ENCODE measurements at regions not wholly inside any gene's neighbourhood (a gene's known extent, or its start where the extent isn't known, plus 50 kb on each side); places are given as distances from the start of the nearest gene placed in this dataset.
"Not testable (repeated sequence)": the region's sequence is repeated elsewhere in the genome, so short reads cannot be mapped to it uniquely, and the experiment has no call there.

DNA sequence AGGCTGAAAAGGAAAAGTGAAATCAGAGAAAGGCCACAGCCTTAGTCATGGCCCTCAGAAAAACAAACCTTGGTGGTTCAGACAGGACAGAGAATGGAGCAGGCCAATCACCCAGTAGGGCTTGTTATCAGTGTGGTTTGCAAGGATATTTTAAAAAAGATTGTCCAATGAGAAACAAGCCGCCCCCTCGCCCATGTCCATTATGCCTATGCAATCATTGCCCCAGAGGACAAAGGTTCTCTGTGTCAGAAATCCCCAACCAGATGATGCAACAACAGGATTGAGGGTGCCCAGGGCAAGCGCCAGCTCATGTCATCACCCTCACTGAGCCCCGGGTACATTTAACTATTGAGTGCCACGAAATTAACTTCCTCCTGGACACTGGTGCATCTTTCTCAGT is 326.7 kb downstream of the SRGAP2C start:
- H3K27ac ChIP-seq (replicated peaks; ENCODE audit: low read length); H3K4me3 ChIP-seq (ENCODE audit: low read length in 2 of 2): not testable (repeated sequence)

DNA sequence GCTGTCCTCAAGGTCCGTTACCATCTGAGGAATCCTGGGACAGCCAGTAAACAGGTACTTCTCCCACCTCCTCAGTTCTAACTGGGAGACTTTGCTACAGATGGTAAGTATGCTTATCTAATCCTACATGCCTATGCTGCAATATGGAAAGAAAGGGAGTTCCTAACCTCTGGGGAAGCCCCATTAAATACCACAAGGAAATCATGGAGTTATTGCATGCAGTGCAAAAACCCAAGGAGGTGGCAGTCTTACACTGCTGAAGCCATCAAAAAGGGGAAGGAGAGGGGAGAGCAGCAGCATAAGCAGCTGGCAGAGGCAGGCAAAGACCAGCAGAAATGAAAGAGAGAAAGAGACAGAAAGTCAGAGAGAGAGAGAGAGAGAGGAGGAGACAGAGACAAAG is 327.1 kb downstream of the SRGAP2C start:
- not testable (repeated sequence) for H3K36me3 ChIP-seq (replicated peaks in 1 of 2; ENCODE audit: control insufficient read depth in 2 of 2, insufficient read depth in 2 of 2, low read length in 2 of 2); H3K27ac ChIP-seq (replicated peaks; ENCODE audit: low read length); DNase-seq (ENCODE audit: low spot score); H3K27me3 ChIP-seq (ENCODE audit: control insufficient read depth in 3 of 3, insufficient read depth in 3 of 3, low read depth in 1 of 3, low read length in 3 of 3); H2BK15ac ChIP-seq (ENCODE audit: low read length); H2BK5ac ChIP-seq (ENCODE audit: low read length); H3K9ac ChIP-seq (ENCODE audit: low read depth, low read length, poor library complexity); H3K18ac ChIP-seq (ENCODE audit: low read length); H2AFZ ChIP-seq (ENCODE audit: low read length); H2BK120ac ChIP-seq (ENCODE audit: low read depth, low read length); H3K79me1 ChIP-seq (ENCODE audit: low read depth, low read length); H4K91ac ChIP-seq (ENCODE audit: low read depth, low read length, poor library complexity); H3K4me3 ChIP-seq (ENCODE audit: low read length in 2 of 2); H2AK5ac ChIP-seq (ENCODE audit: low read depth, low read length); H3K4ac ChIP-seq (ENCODE audit: low read length); H3K14ac ChIP-seq (ENCODE audit: low read length); H3K23ac ChIP-seq (ENCODE audit: low read depth, low read length, poor library complexity); H3K4me1 ChIP-seq (ENCODE audit: control insufficient read depth in 2 of 2, insufficient read depth in 1 of 2, low read depth in 1 of 2, low read length in 2 of 2); H3K9me3 ChIP-seq (replicated peaks in 1 of 2; ENCODE audit: control insufficient read depth in 2 of 2, insufficient read depth in 1 of 2, low read depth in 1 of 2, low read length in 2 of 2); H4K8ac ChIP-seq (ENCODE audit: low read depth, low read length); H3K4me2 ChIP-seq (ENCODE audit: insufficient read depth, low read length, poor library complexity, severe bottlenecking); H2BK12ac ChIP-seq (ENCODE audit: low read length)
- WGBS, 2 donors (ENCODE audit: extremely low coverage in 2 of 2, insufficient read length in 2 of 2, insufficient replicate concordance in 1 of 2) = no CpG with 5 or more reads among the region's 1 CpG

More for the DNA sequence above, 326.7 kb downstream of the SRGAP2C start:
- not testable (repeated sequence) for H3K18ac ChIP-seq (ENCODE audit: low read length); H3K36me3 ChIP-seq (replicated peaks in 1 of 2; ENCODE audit: control insufficient read depth in 2 of 2, insufficient read depth in 2 of 2, low read length in 2 of 2); H2AFZ ChIP-seq (ENCODE audit: low read length); H3K27me3 ChIP-seq (ENCODE audit: control insufficient read depth in 3 of 3, insufficient read depth in 3 of 3, low read depth in 1 of 3, low read length in 3 of 3); H2BK12ac ChIP-seq (ENCODE audit: low read length); H3K4ac ChIP-seq (ENCODE audit: low read length); H2BK120ac ChIP-seq (ENCODE audit: low read depth, low read length); H3K9me3 ChIP-seq (replicated peaks in 1 of 2; ENCODE audit: control insufficient read depth in 2 of 2, insufficient read depth in 1 of 2, low read depth in 1 of 2, low read length in 2 of 2); H3K4me2 ChIP-seq (ENCODE audit: insufficient read depth, low read length, poor library complexity, severe bottlenecking); H3K23ac ChIP-seq (ENCODE audit: low read depth, low read length, poor library complexity); H3K9ac ChIP-seq (ENCODE audit: low read depth, low read length, poor library complexity); H4K91ac ChIP-seq (ENCODE audit: low read depth, low read length, poor library complexity); H2BK5ac ChIP-seq (ENCODE audit: low read length); H4K8ac ChIP-seq (ENCODE audit: low read depth, low read length); DNase-seq (ENCODE audit: low spot score); H3K79me1 ChIP-seq (ENCODE audit: low read depth, low read length); H2BK15ac ChIP-seq (ENCODE audit: low read length); H3K14ac ChIP-seq (ENCODE audit: low read length); H3K4me1 ChIP-seq (ENCODE audit: control insufficient read depth in 2 of 2, insufficient read depth in 1 of 2, low read depth in 1 of 2, low read length in 2 of 2); H2AK5ac ChIP-seq (ENCODE audit: low read depth, low read length)
- no CpG with 5 or more reads among the region's 5 CpGs for WGBS, 2 donors (ENCODE audit: extremely low coverage in 2 of 2, insufficient read length in 2 of 2, insufficient replicate concordance in 1 of 2)

DNA sequence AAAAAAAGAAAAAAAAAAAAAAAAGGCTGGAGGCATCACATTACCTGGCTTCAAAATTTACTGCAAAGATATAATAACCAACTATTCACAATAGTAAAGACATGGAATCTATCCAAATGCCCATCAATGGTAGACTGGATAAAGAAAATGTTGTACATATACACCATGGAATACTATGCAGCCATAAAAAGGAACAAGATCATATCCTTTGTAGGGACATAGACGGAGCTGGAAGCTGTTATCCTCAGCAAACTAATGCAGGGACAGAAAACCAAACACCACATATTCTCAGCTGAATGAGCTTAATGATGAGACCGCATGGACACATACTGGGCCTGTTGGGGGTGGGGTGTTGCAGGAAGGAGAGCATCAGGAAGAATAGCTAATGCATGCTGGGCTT is 330.5 kb downstream of the SRGAP2C start:
- H3K14ac ChIP-seq (ENCODE audit: low read length) = no peak overlapping the region
- H2BK12ac ChIP-seq (ENCODE audit: low read length) = no peak overlapping the region
- WGBS, 2 donors (ENCODE audit: extremely low coverage in 2 of 2, insufficient read length in 2 of 2, insufficient replicate concordance in 1 of 2) = no CpG with 5 or more reads among the region's 2 CpGs
- H2BK5ac ChIP-seq (ENCODE audit: low read length) = no peak overlapping the region
- DNase-seq (ENCODE audit: low spot score) = no peak
- no peak overlapping the region for H3K9ac ChIP-seq (ENCODE audit: low read depth, low read length, poor library complexity)
- H2AFZ ChIP-seq (ENCODE audit: low read length) = no peak overlapping the region
- H3K9me3 ChIP-seq (replicated peaks in 1 of 2; ENCODE audit: control insufficient read depth in 2 of 2, insufficient read depth in 1 of 2, low read depth in 1 of 2, low read length in 2 of 2) = no peaks in the 10 kb centered on the region
- no peak overlapping the region for H4K91ac ChIP-seq (ENCODE audit: low read depth, low read length, poor library complexity)
- no peak overlapping the region for H4K8ac ChIP-seq (ENCODE audit: low read depth, low read length)
- no peaks in the 10 kb centered on the region for H3K36me3 ChIP-seq (replicated peaks in 1 of 2; ENCODE audit: control insufficient read depth in 2 of 2, insufficient read depth in 2 of 2, low read length in 2 of 2)
- peaks cover 0 to 29% (median 0%) of the 10 kb centered on the region in 3 experiments for H3K27me3 ChIP-seq (ENCODE audit: control insufficient read depth in 3 of 3, insufficient read depth in 3 of 3, low read depth in 1 of 3, low read length in 3 of 3)
- H3K18ac ChIP-seq (ENCODE audit: low read length) = no peak overlapping the region
- H3K27ac ChIP-seq (replicated peaks; ENCODE audit: low read length) = no peak overlapping the region
- no peak overlapping the region for H3K4me2 ChIP-seq (ENCODE audit: insufficient read depth, low read length, poor library complexity, severe bottlenecking)
- H2BK15ac ChIP-seq (ENCODE audit: low read length) = no peak overlapping the region
- no peak overlapping the region for H3K4ac ChIP-seq (ENCODE audit: low read length)
- H3K4me1 ChIP-seq (ENCODE audit: control insufficient read depth in 2 of 2, insufficient read depth in 1 of 2, low read depth in 1 of 2, low read length in 2 of 2) = peaks cover 0 to 7% of the 10 kb centered on the region in 2 donors
- no peak overlapping the region for H2AK5ac ChIP-seq (ENCODE audit: low read depth, low read length)
- no peak overlapping the region for H3K23ac ChIP-seq (ENCODE audit: low read depth, low read length, poor library complexity)
- no peak overlapping the region for H2BK120ac ChIP-seq (ENCODE audit: low read depth, low read length)
- no peaks in the 10 kb centered on the region for H3K79me1 ChIP-seq (ENCODE audit: low read depth, low read length)
- no peak overlapping the region for H3K4me3 ChIP-seq (ENCODE audit: low read length in 2 of 2)

DNA sequence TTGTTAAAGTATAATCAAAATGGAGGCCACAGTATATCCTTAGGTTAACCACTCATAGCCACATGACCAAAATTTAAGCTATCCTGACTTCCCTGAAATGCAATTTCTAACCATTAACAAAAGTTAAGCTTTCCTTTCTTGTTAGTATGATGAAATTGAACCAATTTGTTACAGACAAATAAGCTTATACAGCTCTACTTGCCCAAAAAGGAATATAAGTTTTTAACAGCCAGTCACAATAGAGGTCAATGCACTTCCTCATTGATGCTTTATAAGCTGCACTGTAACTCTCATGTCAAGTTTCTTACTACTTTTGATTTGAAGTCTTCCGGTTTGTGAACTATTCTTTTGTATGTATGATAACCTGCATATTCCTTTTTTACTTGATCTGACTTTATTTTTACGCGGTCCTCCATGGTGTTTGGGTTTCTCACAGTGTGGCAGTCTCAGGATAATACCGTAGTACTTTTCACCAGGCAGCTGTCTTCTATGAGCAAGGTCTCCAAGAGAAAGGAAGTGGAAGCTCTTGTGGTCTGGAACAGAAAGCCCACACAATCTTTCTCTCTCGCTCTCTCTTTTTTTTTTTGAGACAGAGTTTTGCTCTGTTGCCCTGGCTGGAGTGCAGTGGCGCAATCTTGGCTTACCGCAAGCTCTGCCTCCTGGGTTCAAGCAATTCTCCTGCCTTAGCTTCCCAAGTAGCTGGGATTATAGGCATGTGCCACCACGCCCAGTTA is 331.6 kb downstream of the SRGAP2C start:
- Histone ChIP-seq H3K4me3 (ENCODE audit: low read length in 2 of 2) (no peak overlapping the region), H3K23ac (ENCODE audit: low read depth, low read length, poor library complexity) (no peak overlapping the region), H4K8ac (ENCODE audit: low read depth, low read length) (no peak overlapping the region), H3K9me3 (replicated peaks in 1 of 2; ENCODE audit: control insufficient read depth in 2 of 2, insufficient read depth in 1 of 2, low read depth in 1 of 2, low read length in 2 of 2) (no peaks in the 10 kb centered on the region), H2AFZ (ENCODE audit: low read length) (no peak overlapping the region), H3K79me1 (ENCODE audit: low read depth, low read length) (no peaks in the 10 kb centered on the region), H3K4ac (ENCODE audit: low read length) (no peak overlapping the region), H3K14ac (ENCODE audit: low read length) (no peak overlapping the region), H3K9ac (ENCODE audit: low read depth, low read length, poor library complexity) (no peak overlapping the region), H3K18ac (ENCODE audit: low read length) (no peak overlapping the region), H3K4me1 (ENCODE audit: control insufficient read depth in 2 of 2, insufficient read depth in 1 of 2, low read depth in 1 of 2, low read length in 2 of 2) (peaks cover 0 to 7% of the 10 kb centered on the region in 2 donors), H2BK120ac (ENCODE audit: low read depth, low read length) (no peak overlapping the region), H2BK15ac (ENCODE audit: low read length) (no peak overlapping the region), H4K91ac (ENCODE audit: low read depth, low read length, poor library complexity) (no peak overlapping the region), H2BK5ac (ENCODE audit: low read length) (no peak overlapping the region), H3K27me3 (ENCODE audit: control insufficient read depth in 3 of 3, insufficient read depth in 3 of 3, low read depth in 1 of 3, low read length in 3 of 3) (peaks cover 0 to 37% (median 0%) of the 10 kb centered on the region in 3 experiments), H3K27ac (replicated peaks; ENCODE audit: low read length) (no peak overlapping the region), H3K4me2 (ENCODE audit: insufficient read depth, low read length, poor library complexity, severe bottlenecking) (no peak overlapping the region), H2AK5ac (ENCODE audit: low read depth, low read length) (no peak overlapping the region), H3K36me3 (replicated peaks in 1 of 2; ENCODE audit: control insufficient read depth in 2 of 2, insufficient read depth in 2 of 2, low read length in 2 of 2) (no peaks in the 10 kb centered on the region), H2BK12ac (ENCODE audit: low read length) (no peak overlapping the region)
- WGBS, 2 donors (ENCODE audit: extremely low coverage in 2 of 2, insufficient read length in 2 of 2, insufficient replicate concordance in 1 of 2) = no CpG with 5 or more reads among the region's 8 CpGs
- no peak for DNase-seq (ENCODE audit: low spot score)
